Neural crest cell (in vitro differentiated cells): ENCODE measurements at regions not wholly inside any gene's neighbourhood (a gene's known extent, or its start where the extent isn't known, plus 50 kb on each side); places are given as distances from the start of the nearest gene placed in this dataset.

Experiments used
- DNase-seq: peaks from one replicate; pipeline ENCODE4 v3.0.0; 2021; ENCODE audit warnings: low read depth, mixed read lengths, low spot score
- H3K27ac Mint-ChIP-seq: one replicate; pipeline ENCODE4 v1.8.0; 2021; ENCODE audit warnings: mild to moderate bottlenecking, mixed read lengths; ENCODE audit not compliant: unreplicated experiment
- H3K27me3 Mint-ChIP-seq: 2 replicates; pipeline ENCODE4 v1.8.0; 2021; ENCODE audit warnings: low read depth, mild to moderate bottlenecking, mixed read lengths
- H3K36me3 Mint-ChIP-seq: 2 replicates; pipeline ENCODE4 v1.8.0; 2021; ENCODE audit warnings: low read depth, mild to moderate bottlenecking, mixed read lengths
- H3K4me1 Mint-ChIP-seq: 2 replicates; pipeline ENCODE4 v1.8.0; 2021; ENCODE audit warnings: mixed read lengths
- H3K4me3 Mint-ChIP-seq: one replicate; pipeline ENCODE4 v1.8.0; 2021; ENCODE audit warnings: mild to moderate bottlenecking, mixed read lengths
- H3K9me3 Mint-ChIP-seq: 2 replicates; pipeline ENCODE4 v1.8.0; 2021; ENCODE audit warnings: mixed read lengths
- CTCF ChIP-seq: fragments of 200-600 bp; sonication (generic); conservative IDR thresholded peaks from 2 replicates; pipeline ENCODE4 v1.5.0; 2021; ENCODE audit warnings: antibody characterized with exemption, mild to moderate bottlenecking

GRCh38 chr14:98826618-98827017 lies 445.4 kb downstream of the BCL11B start:
- TF ChIP-seq CTCF = no peak
- Mint-ChIP-seq H3K36me3 (no peaks in the 10 kb centered on the region), H3K27me3 (peaks cover 15% of the 10 kb centered on the region), H3K9me3 (no peaks in the 10 kb centered on the region), H3K27ac (no peak overlapping the region), H3K4me3 (no peak overlapping the region), H3K4me1 (no peaks in the 10 kb centered on the region)
- DNase-seq = no peak

- Mint-ChIP-seq H3K9me3 (peaks cover 7% of the 10 kb centered on the region), H3K4me1 (peaks cover 4% of the 10 kb centered on the region)
- no peak for DNase-seq
These were observed 437.9 kb downstream of the BCL11B start for GRCh38 chr14:98834119-98834518.

GRCh38 chr14:98835051-98835824 lies 436.8 kb downstream of the BCL11B start:
- Mint-ChIP-seq H3K4me1 (peaks cover 9% of the 10 kb centered on the region), H3K27me3 (no peaks in the 10 kb centered on the region), H3K36me3 (peaks cover 4% of the 10 kb centered on the region), H3K4me3 (no peak overlapping the region), H3K9me3 (peaks cover 7% of the 10 kb centered on the region), H3K27ac (no peak overlapping the region)
- no peak for TF ChIP-seq CTCF
- no peak for DNase-seq

More at GRCh38 chr14:98834119-98834518, 437.9 kb downstream of the BCL11B start:
- Mint-ChIP-seq H3K4me3 (no peak overlapping the region), H3K27me3 (no peaks in the 10 kb centered on the region), H3K27ac (no peak overlapping the region), H3K36me3 (peaks cover 4% of the 10 kb centered on the region)
- no peak for TF ChIP-seq CTCF

- DNase-seq = no peak
- H3K9me3 Mint-ChIP-seq = peaks cover 7% of the 10 kb centered on the region
- TF ChIP-seq CTCF = no peak
- no peak overlapping the region for H3K4me3 Mint-ChIP-seq
- peaks cover 4% of the 10 kb centered on the region for H3K36me3 Mint-ChIP-seq
- no peaks in the 10 kb centered on the region for H3K27me3 Mint-ChIP-seq
- H3K4me1 Mint-ChIP-seq = peaks cover 9% of the 10 kb centered on the region
- H3K27ac Mint-ChIP-seq = no peak overlapping the region
These were observed 436.2 kb downstream of the BCL11B start for GRCh38 chr14:98835825-98836100.

- no peak for TF ChIP-seq CTCF
- Mint-ChIP-seq H3K9me3 (peaks cover 7% of the 10 kb centered on the region), H3K36me3 (peaks cover 4% of the 10 kb centered on the region), H3K27ac (no peak overlapping the region), H3K4me1 (peaks cover 5% of the 10 kb centered on the region), H3K27me3 (peaks cover 3% of the 10 kb centered on the region), H3K4me3 (no peak overlapping the region)
- DNase-seq = no peak
These were observed 431.9 kb downstream of the BCL11B start for GRCh38 chr14:98840091-98840490.
